DND-41 (cell line): ENCODE measurements at regions not wholly inside any gene's neighbourhood (a gene's known extent, or its start where the extent isn't known, plus 50 kb on each side); places are given as distances from the start of the nearest gene placed in this dataset.

Source experiments
- ATAC-seq: fragments of 200-7000 bp; cut with Tn5 transposase; 3 replicates; pipeline ENCODE4 v1.9.1; 2021; ENCODE audit warnings: low read depth; ENCODE audit not compliant: insufficient read depth
- DNase-seq: peaks from one replicate; pipeline ENCODE4 v3.0.0-alpha.2; 2020
- H2AFZ ChIP-seq: 2 replicates; pipeline ENCODE4 v1.6.0; 2012; ENCODE audit warnings: low read depth, low read length
- H3K27ac ChIP-seq: 2 replicates; pipeline ENCODE4 v1.5.1; 2012; ENCODE audit warnings: low read length, inconsistent platforms
- H3K27me3 ChIP-seq: fragments of 200-600 bp; sonication (generic); 2 replicates; pipeline ENCODE4 v1.6.0; 2012; ENCODE audit warnings: low read length, mild to moderate bottlenecking, inconsistent platforms; ENCODE audit not compliant: insufficient read depth, poor library complexity
- H3K36me3 ChIP-seq: 2 replicates; pipeline ENCODE4 v1.5.1; 2012; ENCODE audit warnings: low read length, inconsistent platforms; ENCODE audit not compliant: insufficient read depth
- H3K4me1 ChIP-seq: 2 replicates; pipeline ENCODE4 v1.5.1; 2012; ENCODE audit warnings: mild to moderate bottlenecking, low read length; ENCODE audit not compliant: insufficient read depth
- H3K4me2 ChIP-seq: 2 replicates; pipeline ENCODE4 v1.6.0; 2012; ENCODE audit warnings: mild to moderate bottlenecking, moderate library complexity, low read length, inconsistent platforms; ENCODE audit not compliant: insufficient read depth
- H3K4me3 ChIP-seq, 2 experiments: fragments of 200-600 bp in 1 of 2; shearing (Covaris generic) in 1 of 2; 2 replicates each; pipeline ENCODE4 v1.5.1; 2012 to 2016; ENCODE audit warnings: inconsistent platforms in 2 of 2, low read length in 2 of 2, mild to moderate bottlenecking in 2 of 2, low read depth in 1 of 2, moderate library complexity in 1 of 2
- H3K79me2 ChIP-seq: 2 replicates; pipeline ENCODE4 v1.6.0; 2012; ENCODE audit warnings: low read length, inconsistent platforms; ENCODE audit not compliant: insufficient read depth
- H3K9ac ChIP-seq: 2 replicates; pipeline ENCODE4 v1.6.0; 2012; ENCODE audit warnings: low read depth, mild to moderate bottlenecking, inconsistent platforms, low read length, moderate library complexity
- H3K9me3 ChIP-seq: 2 replicates; pipeline ENCODE4 v1.5.1; 2012; ENCODE audit warnings: low read length, moderate library complexity, mild to moderate bottlenecking, inconsistent platforms; ENCODE audit not compliant: insufficient read depth, severe bottlenecking
- H4K20me1 ChIP-seq: 2 replicates; pipeline ENCODE4 v1.6.0; 2012; ENCODE audit warnings: low read length; ENCODE audit not compliant: insufficient read depth
- CTCF ChIP-seq: IDR thresholded peaks from 2 replicates; pipeline ENCODE4 v1.5.1; 2012; ENCODE audit warnings: borderline replicate concordance, low read length, moderate library complexity, mild to moderate bottlenecking; ENCODE audit not compliant: poor library complexity, severe bottlenecking; ENCODE audit errors: extremely low read depth
- EZH2 ChIP-seq: IDR thresholded peaks from 3 replicates; pipeline ENCODE4 v1.6.1; 2012; ENCODE audit warnings: borderline replicate concordance, low read depth, mild to moderate bottlenecking, moderate library complexity, low read length, inconsistent platforms; ENCODE audit not compliant: severe bottlenecking

DNA sequence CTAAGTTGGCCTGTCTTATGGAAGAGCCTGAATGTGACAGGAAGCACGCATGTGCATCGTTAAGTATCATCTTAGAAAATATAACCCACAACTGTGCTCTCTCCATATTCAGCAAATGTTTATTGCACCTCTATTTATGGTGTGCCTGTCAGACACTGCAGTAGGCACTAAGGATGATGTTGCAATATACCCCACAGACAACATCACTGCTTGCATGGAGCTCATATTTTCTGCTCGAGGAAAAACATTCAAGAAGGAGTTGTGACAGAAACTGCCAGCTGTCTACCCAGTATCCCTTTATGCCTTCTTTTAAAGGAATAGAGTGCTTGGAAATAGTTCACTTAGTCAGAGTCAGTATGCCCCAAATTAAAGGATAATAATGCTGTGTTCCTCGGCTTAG lies 132.3 kb upstream of the RBFOX1 start:
- ATAC-seq, result no peak
- Histone ChIP-seq H3K4me2 (no peak overlapping the region), H3K27ac (no peak overlapping the region), H4K20me1 (no peaks in the 10 kb centered on the region), H2AFZ (no peak overlapping the region), H3K4me1 (no peaks in the 10 kb centered on the region), H3K27me3 (no peaks in the 10 kb centered on the region), H3K36me3 (no peaks in the 10 kb centered on the region), H3K9me3 (no peaks in the 10 kb centered on the region), H3K9ac (no peak overlapping the region), H3K4me3 (no peak overlapping the region), H3K79me2 (no peaks in the 10 kb centered on the region)
- no peak for DNase-seq
- TF ChIP-seq EZH2 (no peak), CTCF (no peak)

- H2AFZ ChIP-seq, result no peak overlapping the region
- no peaks in the 10 kb centered on the region for H3K79me2 ChIP-seq
- no peak overlapping the region for H3K9ac ChIP-seq
- DNase-seq (no peak), ATAC-seq (no peak)
- H3K4me3 ChIP-seq, result no peak overlapping the region
- TF ChIP-seq CTCF (no peak), EZH2 (no peak)
- H3K9me3 ChIP-seq, result no peaks in the 10 kb centered on the region
- no peaks in the 10 kb centered on the region for H3K4me1 ChIP-seq
- H3K27me3 ChIP-seq, result no peaks in the 10 kb centered on the region
- no peak overlapping the region for H3K4me2 ChIP-seq
- H4K20me1 ChIP-seq, result no peaks in the 10 kb centered on the region
- no peak overlapping the region for H3K27ac ChIP-seq
- H3K36me3 ChIP-seq, result no peaks in the 10 kb centered on the region
These were observed 147.0 kb upstream of the RBFOX1 start for GRCh38 chr16:7185689-7186088.

DNA sequence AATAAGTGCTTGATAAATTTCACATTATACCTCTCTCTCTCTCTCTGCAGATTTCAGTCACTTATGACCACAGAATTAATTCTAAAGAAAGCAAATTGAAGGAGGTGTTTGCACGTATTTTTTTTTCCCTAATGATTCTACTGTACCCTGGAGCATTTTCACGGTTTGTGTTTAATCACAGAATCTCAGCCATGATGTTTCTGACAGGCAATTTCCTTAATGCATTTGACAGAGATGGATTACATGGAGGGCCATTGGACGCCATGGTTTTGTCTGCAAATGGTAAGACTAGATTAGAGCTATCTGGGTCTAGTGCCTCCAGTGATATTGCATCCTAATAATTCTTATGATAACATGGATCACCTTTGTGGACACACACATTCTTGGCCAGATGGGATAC lies 147.5 kb upstream of the RBFOX1 start:
- Histone ChIP-seq H4K20me1 (no peaks in the 10 kb centered on the region), H3K4me2 (no peak overlapping the region), H3K27me3 (no peaks in the 10 kb centered on the region), H3K9ac (no peak overlapping the region), H3K9me3 (no peaks in the 10 kb centered on the region), H3K36me3 (no peaks in the 10 kb centered on the region), H2AFZ (no peak overlapping the region), H3K4me1 (no peaks in the 10 kb centered on the region), H3K4me3 (no peak overlapping the region), H3K79me2 (no peaks in the 10 kb centered on the region), H3K27ac (no peak overlapping the region)
- no peak for ATAC-seq
- DNase-seq, result no peak
- TF ChIP-seq EZH2, result no peak
- no peak for TF ChIP-seq CTCF

DNA sequence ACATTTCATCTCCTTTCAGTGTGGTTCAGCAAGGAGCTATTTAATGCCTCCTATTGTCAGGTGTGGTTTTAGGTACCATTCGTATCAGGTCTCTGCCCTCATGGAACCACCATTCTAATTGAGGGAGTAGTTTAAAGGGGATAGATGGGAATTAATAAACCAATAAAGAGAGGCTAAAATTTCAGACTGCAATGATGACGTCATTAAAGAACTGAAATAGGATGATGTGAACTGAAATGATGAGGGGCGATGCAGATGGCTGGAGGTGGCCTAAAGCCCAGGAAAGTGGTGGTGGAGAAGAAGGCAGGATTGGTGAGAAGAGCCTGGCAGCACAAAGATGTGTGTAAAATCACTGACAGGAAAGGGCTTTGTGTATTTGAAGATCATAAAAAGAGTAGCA lies 148.9 kb upstream of the RBFOX1 start:
- Histone ChIP-seq H3K27ac (no peak overlapping the region), H4K20me1 (no peaks in the 10 kb centered on the region), H3K9me3 (no peaks in the 10 kb centered on the region), H3K36me3 (no peaks in the 10 kb centered on the region), H3K4me3 (no peak overlapping the region), H2AFZ (no peak overlapping the region), H3K79me2 (no peaks in the 10 kb centered on the region), H3K9ac (no peak overlapping the region), H3K27me3 (no peaks in the 10 kb centered on the region), H3K4me2 (no peak overlapping the region), H3K4me1 (no peaks in the 10 kb centered on the region)
- ATAC-seq (no peak), DNase-seq (no peak)
- TF ChIP-seq EZH2, result no peak
- no peak for TF ChIP-seq CTCF
